ENCODE measurements at regions not wholly inside any gene's neighbourhood (a gene's known extent, or its start where the extent isn't known, plus 50 kb on each side); places are given as distances from the start of the nearest gene placed in this dataset.

- Histone ChIP-seq H3K27ac (ENCODE audit: low read depth in 1 of 2, low read length in 2 of 2) (no peak overlapping the region), H3K36me3 (ENCODE audit: insufficient read depth, low read length) (no peaks in the 10 kb centered on the region), H3K4me3 (ENCODE audit: low read length) (no peak overlapping the region), H3K27me3 (ENCODE audit: control insufficient read depth in 1 of 2, insufficient read depth in 2 of 2, low read length in 2 of 2) (peaks cover 0 to 5% of the 10 kb centered on the region in 2 experiments), H3K9me3 (ENCODE audit: control insufficient read depth in 1 of 2, insufficient read depth in 1 of 2, low read length in 2 of 2) (peaks cover 0 to 4% of the 10 kb centered on the region in 2 experiments), H3K4me1 (ENCODE audit: insufficient read depth, low read length) (no peaks in the 10 kb centered on the region)
- peaks cover 22% of the 10 kb centered on the region for H3K27me3 Mint-ChIP-seq
- intact Hi-C loops (cut with DNase I, micrococcal nuclease) = no loop called here
- no peaks in the 10 kb centered on the region for H3K4me1 Mint-ChIP-seq (ENCODE audit: low read depth)
- no peak for TF ChIP-seq CTCF (IDR thresholded peaks at IDR 0.05)
- ATAC-seq (ENCODE audit: poor library complexity) = no peak
- no peak overlapping the region for H3K27ac Mint-ChIP-seq
- H3K36me3 Mint-ChIP-seq (ENCODE audit: low read depth) = no peaks in the 10 kb centered on the region
- ChIA-PET POLR2A (no interaction called here), CTCF (no interaction called here)
- H3K9me3 Mint-ChIP-seq = no peaks in the 10 kb centered on the region
- no peak overlapping the region for H3K4me3 Mint-ChIP-seq
- DNase-seq = no peak
Observed at GRCh38 chr2:16437189-16437588, 228.4 kb downstream of the CYRIA start.

- intact Hi-C loops (cut with DNase I, micrococcal nuclease) = no loop called here
- no peak for DNase-seq
- no peaks in the 10 kb centered on the region for H3K36me3 ChIP-seq (ENCODE audit: insufficient read depth, low read length)
- ATAC-seq (ENCODE audit: poor library complexity) = no peak
- H3K27me3 Mint-ChIP-seq = peaks cover 23% of the 10 kb centered on the region
- no peaks in the 10 kb centered on the region for H3K36me3 Mint-ChIP-seq (ENCODE audit: low read depth)
- peaks cover under 1% of the 10 kb centered on the region in 2 experiments for H3K27me3 ChIP-seq (ENCODE audit: control insufficient read depth in 1 of 2, insufficient read depth in 2 of 2, low read length in 2 of 2)
- no peaks in the 10 kb centered on the region for H3K4me1 Mint-ChIP-seq (ENCODE audit: low read depth)
- H3K4me3 Mint-ChIP-seq = no peak overlapping the region
- ChIA-PET CTCF (no interaction called here), POLR2A (no interaction called here)
- no peak overlapping the region for H3K27ac Mint-ChIP-seq
- peaks cover 0 to 4% of the 10 kb centered on the region in 2 experiments for H3K9me3 ChIP-seq (ENCODE audit: control insufficient read depth in 1 of 2, insufficient read depth in 1 of 2, low read length in 2 of 2)
- H3K9me3 Mint-ChIP-seq = no peaks in the 10 kb centered on the region
- no peak for TF ChIP-seq CTCF (IDR thresholded peaks at IDR 0.05)
- no peak overlapping the region for H3K4me3 ChIP-seq (ENCODE audit: low read length)
- H3K4me1 ChIP-seq (ENCODE audit: insufficient read depth, low read length) = no peaks in the 10 kb centered on the region
- no peak overlapping the region for H3K27ac ChIP-seq (ENCODE audit: low read depth in 1 of 2, low read length in 2 of 2)
Observed at GRCh38 chr2:16434393-16434792, 231.2 kb downstream of the CYRIA start.

GRCh38 chr2:16430846-16431245 lies 234.8 kb downstream of the CYRIA start:
- intact Hi-C loops (cut with DNase I, micrococcal nuclease) = no loop called here
- no peaks in the 10 kb centered on the region for H3K4me1 ChIP-seq (ENCODE audit: insufficient read depth, low read length)
- no peak overlapping the region for H3K27ac ChIP-seq (ENCODE audit: low read depth in 1 of 2, low read length in 2 of 2)
- H3K4me1 Mint-ChIP-seq (ENCODE audit: low read depth) = no peaks in the 10 kb centered on the region
- no peaks in the 10 kb centered on the region for H3K36me3 ChIP-seq (ENCODE audit: insufficient read depth, low read length)
- ATAC-seq (ENCODE audit: poor library complexity) = no peak
- TF ChIP-seq CTCF (IDR thresholded peaks at IDR 0.05) = no peak
- H3K4me3 ChIP-seq (ENCODE audit: low read length) = no peak overlapping the region
- no peak for DNase-seq
- no peaks in the 10 kb centered on the region for H3K9me3 ChIP-seq (ENCODE audit: control insufficient read depth in 1 of 2, insufficient read depth in 1 of 2, low read length in 2 of 2)
- ChIA-PET CTCF (no interaction called here), POLR2A (no interaction called here)
- H3K4me3 Mint-ChIP-seq = no peak overlapping the region
- no peak overlapping the region for H3K27ac Mint-ChIP-seq
- peaks cover 0 to 2% of the 10 kb centered on the region in 2 experiments for H3K27me3 ChIP-seq (ENCODE audit: control insufficient read depth in 1 of 2, insufficient read depth in 2 of 2, low read length in 2 of 2)
- no peaks in the 10 kb centered on the region for H3K9me3 Mint-ChIP-seq
- no peaks in the 10 kb centered on the region for H3K36me3 Mint-ChIP-seq (ENCODE audit: low read depth)
- peaks cover 11% of the 10 kb centered on the region for H3K27me3 Mint-ChIP-seq
